SK-N-SH (cell line): ENCODE measurements at regions not wholly inside any gene's neighbourhood (a gene's known extent, or its start where the extent isn't known, plus 50 kb on each side); places are given as distances from the start of the nearest gene placed in this dataset.

Experiments used
- CTCF ChIA-PET: fragments of 300-600, 350-600 bp; formaldehyde crosslinking; extraction: SDS; loops from one replicate; lab custom pipeline; 2021; lab: Yijun Ruan, JAX
- POLR2A ChIA-PET: fragments of 350-600 bp; sonication (Branson Sonifier 250); formaldehyde crosslinking; extraction: SDS; loops from one replicate; lab custom pipeline; 2020; ENCODE audit warnings: antibody characterized with exemption, inconsistent platforms; lab: Yijun Ruan, JAX
- DNase-seq: peaks from one replicate; pipeline ENCODE4 v3.0.0; 2012
- H2AFZ ChIP-seq: fragments of 200-600 bp; sonication (generic); 2 replicates; pipeline ENCODE4 v1.8.1; 2016; ENCODE audit warnings: antibody characterized with exemption, mild to moderate bottlenecking, low read depth
- H3F3A ChIP-seq: fragments of 200-600 bp; sonication (generic); replicated peaks from 2 replicates; pipeline ENCODE3; 2016; ENCODE audit warnings: antibody characterized with exemption, mild to moderate bottlenecking; ENCODE audit not compliant: insufficient read depth
- H3K27ac ChIP-seq, 2 experiments: fragments of 200-500 bp in 1 of 2; fragments of 200-600 bp in 1 of 2; sonication (Bioruptor generic) in 1 of 2; sonication (generic), shearing (Covaris generic) in 1 of 2; 2 replicates each; pipeline versions ENCODE4 v1.5.1 to v1.6.1; 2014 to 2016; ENCODE audit warnings: low read depth in 2 of 2, inconsistent platforms in 1 of 2, low read length in 1 of 2, mild to moderate bottlenecking in 1 of 2, mixed read lengths in 1 of 2
- H3K27me3 ChIP-seq: fragments of 200-600 bp; sonication (generic), shearing (Covaris generic); 2 replicates; pipeline ENCODE4 v1.6.1; 2016; ENCODE audit warnings: mixed run types; ENCODE audit not compliant: insufficient read depth
- H3K36me3 ChIP-seq, 2 experiments: fragments of 200-500 bp in 1 of 2; fragments of 200-600 bp in 1 of 2; sonication (Bioruptor generic) in 1 of 2; sonication (generic) in 1 of 2; replicated peaks in 1 of 2; 2 replicates each; pipeline versions ENCODE3 to v1.5.1; 2014 to 2016; ENCODE audit warnings: low read length in 1 of 2, mild to moderate bottlenecking in 1 of 2; ENCODE audit not compliant: insufficient read depth in 2 of 2, control insufficient read depth in 1 of 2
- H3K4me1 ChIP-seq, 2 experiments: fragments of 200-500 bp in 1 of 2; fragments of 200-600 bp in 1 of 2; sonication (Bioruptor generic) in 1 of 2; sonication (generic), shearing (Covaris generic) in 1 of 2; 2 replicates each; pipeline versions ENCODE4 v1.5.1 to v1.6.1; 2014 to 2016; ENCODE audit warnings: low read depth in 1 of 2, low read length in 1 of 2, mixed run types in 1 of 2; ENCODE audit not compliant: insufficient read depth in 2 of 2, control insufficient read depth in 1 of 2
- H3K4me2 ChIP-seq: fragments of 200-600 bp; sonication (generic), shearing (Covaris generic); 2 replicates; pipeline ENCODE4 v1.6.1; 2017; ENCODE audit warnings: mixed run types
- H3K4me3 ChIP-seq, 2 experiments: fragments of 200-500 bp in 1 of 2; fragments of 200-600 bp in 1 of 2; sonication (Bioruptor generic) in 1 of 2; sonication (generic), shearing (Covaris generic) in 1 of 2; 2 replicates each; pipeline versions ENCODE4 v1.5.1 to v1.8.1; 2014 to 2016; ENCODE audit warnings: low read depth in 2 of 2, inconsistent platforms in 1 of 2, low read length in 1 of 2, mild to moderate bottlenecking in 1 of 2, mixed read lengths in 1 of 2, moderate library complexity in 1 of 2
- H3K79me2 ChIP-seq: fragments of 200-600 bp; sonication (generic); 2 replicates; pipeline ENCODE4 v1.8.1; 2017; ENCODE audit warnings: mild to moderate bottlenecking; ENCODE audit not compliant: insufficient read depth
- H3K9ac ChIP-seq: fragments of 200-600 bp; sonication (generic); 2 replicates; pipeline ENCODE4 v1.6.1; 2017; ENCODE audit warnings: mixed run types
- H3K9me2 ChIP-seq: fragments of 200-600 bp; sonication (generic); 2 replicates; pipeline ENCODE4 v1.6.1; 2017; ENCODE audit warnings: mixed run types
- H3K9me3 ChIP-seq: fragments of 200-600 bp; sonication (generic); 2 replicates; pipeline ENCODE4 v1.6.1; 2017; ENCODE audit warnings: mixed run types, mild to moderate bottlenecking, moderate library complexity
- H4K20me1 ChIP-seq: fragments of 200-600 bp; sonication (generic); 2 replicates; pipeline ENCODE4 v1.6.1; 2017; ENCODE audit warnings: mild to moderate bottlenecking, mixed run types; ENCODE audit not compliant: insufficient read depth
- ELF1 ChIP-seq: IDR thresholded peaks from 2 replicates; pipeline ENCODE4 v1.4.0; 2012
- EZH2phosphoT487 ChIP-seq: fragments of 200-600 bp; sonication (generic); IDR thresholded peaks from 2 replicates; pipeline ENCODE4 v1.6.1; 2017; ENCODE audit warnings: low read depth, mixed run types, mild to moderate bottlenecking, antibody characterized with exemption, moderate library complexity, borderline replicate concordance
- FOSL2 ChIP-seq: IDR thresholded peaks from 2 replicates; pipeline ENCODE4 v1.4.0; 2012; ENCODE audit warnings: low read depth, mild to moderate bottlenecking, moderate library complexity, borderline replicate concordance
- FOXM1 ChIP-seq: IDR thresholded peaks from 2 replicates; pipeline ENCODE4 v1.4.0; 2012; ENCODE audit warnings: low read depth, mild to moderate bottlenecking
- GABPA ChIP-seq: IDR thresholded peaks from 2 replicates; pipeline ENCODE4 v1.4.0; 2012; ENCODE audit warnings: low read depth, mild to moderate bottlenecking
- GATA2 ChIP-seq: sonication (generic); formaldehyde crosslinking; IDR thresholded peaks from 2 replicates; pipeline ENCODE4 v1.5.0; 2020; ENCODE audit warnings: mild to moderate bottlenecking, missing genetic modification reagents
- IRF3 ChIP-seq: fragments of 150-350 bp; IDR thresholded peaks from 2 replicates; pipeline ENCODE4 v1.6.1; 2016; ENCODE audit warnings: mild to moderate bottlenecking, low read depth, low read length
- JUND ChIP-seq: IDR thresholded peaks from 2 replicates; pipeline ENCODE4 v1.4.0; 2012
- MAX ChIP-seq: IDR thresholded peaks from 2 replicates; pipeline ENCODE4 v1.4.0; 2012; ENCODE audit warnings: low read depth
- MEF2A ChIP-seq: IDR thresholded peaks from 2 replicates; pipeline ENCODE4 v1.4.0; 2012; ENCODE audit warnings: low read depth, borderline replicate concordance
- NFIC ChIP-seq: IDR thresholded peaks from 2 replicates; pipeline ENCODE4 v1.4.0; 2012; ENCODE audit warnings: borderline replicate concordance
- NRF1 ChIP-seq: IDR thresholded peaks from 2 replicates; pipeline ENCODE4 v1.6.1; 2012; ENCODE audit warnings: low read depth, mild to moderate bottlenecking, low read length
- PBX3 ChIP-seq: IDR thresholded peaks from 2 replicates; pipeline ENCODE4; 2012
- POLR2AphosphoS5 ChIP-seq: IDR thresholded peaks from 2 replicates; pipeline ENCODE4 v1.6.1; 2012; ENCODE audit warnings: low read depth, low read length
- RAD21 ChIP-seq: IDR thresholded peaks from 2 replicates; pipeline ENCODE4 v1.6.1; 2012; ENCODE audit warnings: mild to moderate bottlenecking, low read length
- RXRA ChIP-seq: IDR thresholded peaks from 2 replicates; pipeline ENCODE4 v1.4.0; 2012; ENCODE audit warnings: low read depth, mild to moderate bottlenecking, borderline replicate concordance
- SIN3A ChIP-seq: IDR thresholded peaks from 2 replicates; pipeline ENCODE4 v1.6.1; 2012; ENCODE audit warnings: low read depth, mild to moderate bottlenecking, low read length, moderate library complexity, borderline replicate concordance
- TAF1 ChIP-seq: IDR thresholded peaks from 2 replicates; pipeline ENCODE4 v1.6.1; 2012; ENCODE audit warnings: low read depth, mild to moderate bottlenecking, low read length, moderate library complexity, borderline replicate concordance
- YY1 ChIP-seq: IDR thresholded peaks from 2 replicates; pipeline ENCODE4 v1.4.0; 2012; ENCODE audit warnings: low read depth, mild to moderate bottlenecking
- WGBS: methylation state at CpG from one replicate; pipeline ENCODE4 v1.1.6; 2017; ENCODE audit warnings: low lambda C conversion rate; 5-methylcytosine and 5-hydroxymethylcytosine counted together
- TF ChIP-seq, protein P1 (sequence below): IDR thresholded peaks from 2 replicates; pipeline ENCODE4 v1.6.1; 2012; ENCODE audit warnings: mild to moderate bottlenecking, low read depth, low read length, moderate library complexity
- TF ChIP-seq, protein P2 (sequence below): IDR thresholded peaks from 2 replicates; pipeline ENCODE4 v1.4.0; 2012; ENCODE audit warnings: low read depth, borderline replicate concordance

- CTCF ChIA-PET = no interaction called here
- TF ChIP-seq GABPA = no peak
- no peak for TF ChIP-seq MEF2A
- TF ChIP-seq NFIC = no peak
- no peak for TF ChIP-seq SIN3A
- no peak for TF ChIP-seq RXRA
- TF ChIP-seq FOSL2 = no peak
- TF ChIP-seq PBX3 = no peak
- TF ChIP-seq FOXM1 = no peak
- TF ChIP-seq NRF1 = no peak
- no peaks in the 10 kb centered on the region for H3K36me3 ChIP-seq
- H3F3A ChIP-seq = no peaks in the 10 kb centered on the region
- no peak overlapping the region for H2AFZ ChIP-seq
- no peak overlapping the region for H3K9ac ChIP-seq
- H3K4me1 ChIP-seq = no peaks in the 10 kb centered on the region
- POLR2A ChIA-PET = no interaction called here
- H3K79me2 ChIP-seq = no peaks in the 10 kb centered on the region
- H3K27me3 ChIP-seq = no peaks in the 10 kb centered on the region
- H4K20me1 ChIP-seq = no peaks in the 10 kb centered on the region
- H3K27ac ChIP-seq = no peak overlapping the region
- 69% methylated on average over 2 of the region's 2 CpGs for WGBS
- DNase-seq = no peak
- H3K4me3 ChIP-seq = no peak overlapping the region
- no peaks in the 10 kb centered on the region for H3K9me3 ChIP-seq
- no peak overlapping the region for H3K4me2 ChIP-seq
- H3K9me2 ChIP-seq = no peaks in the 10 kb centered on the region
Measured at GRCh38 chr5:163677092-163677491, 171.7 kb downstream of the MAT2B start.

- Histone ChIP-seq H3K4me2 (no peak overlapping the region), H4K20me1 (no peaks in the 10 kb centered on the region), H3K36me3 (no peaks in the 10 kb centered on the region), H3K79me2 (no peaks in the 10 kb centered on the region), H3K9me2 (no peaks in the 10 kb centered on the region), H3K27me3 (no peaks in the 10 kb centered on the region), H2AFZ (no peak overlapping the region), H3K4me1 (no peaks in the 10 kb centered on the region), H3F3A (no peaks in the 10 kb centered on the region), H3K4me3 (no peak overlapping the region), H3K9ac (no peak overlapping the region), H3K27ac (no peak overlapping the region), H3K9me3 (no peaks in the 10 kb centered on the region)
- no peak for DNase-seq
- whole genome bisulfite sequencing = 18% methylated on average over 1 of the region's 1 CpG
- POLR2A ChIA-PET = no interaction called here
- CTCF ChIA-PET = interaction anchor here (2.4 kb wide), 1 partner anchor 14 kb away, joined by 9 read pairs; no protein-coding TSS in a partner anchor
- TF ChIP-seq, protein P1, sequence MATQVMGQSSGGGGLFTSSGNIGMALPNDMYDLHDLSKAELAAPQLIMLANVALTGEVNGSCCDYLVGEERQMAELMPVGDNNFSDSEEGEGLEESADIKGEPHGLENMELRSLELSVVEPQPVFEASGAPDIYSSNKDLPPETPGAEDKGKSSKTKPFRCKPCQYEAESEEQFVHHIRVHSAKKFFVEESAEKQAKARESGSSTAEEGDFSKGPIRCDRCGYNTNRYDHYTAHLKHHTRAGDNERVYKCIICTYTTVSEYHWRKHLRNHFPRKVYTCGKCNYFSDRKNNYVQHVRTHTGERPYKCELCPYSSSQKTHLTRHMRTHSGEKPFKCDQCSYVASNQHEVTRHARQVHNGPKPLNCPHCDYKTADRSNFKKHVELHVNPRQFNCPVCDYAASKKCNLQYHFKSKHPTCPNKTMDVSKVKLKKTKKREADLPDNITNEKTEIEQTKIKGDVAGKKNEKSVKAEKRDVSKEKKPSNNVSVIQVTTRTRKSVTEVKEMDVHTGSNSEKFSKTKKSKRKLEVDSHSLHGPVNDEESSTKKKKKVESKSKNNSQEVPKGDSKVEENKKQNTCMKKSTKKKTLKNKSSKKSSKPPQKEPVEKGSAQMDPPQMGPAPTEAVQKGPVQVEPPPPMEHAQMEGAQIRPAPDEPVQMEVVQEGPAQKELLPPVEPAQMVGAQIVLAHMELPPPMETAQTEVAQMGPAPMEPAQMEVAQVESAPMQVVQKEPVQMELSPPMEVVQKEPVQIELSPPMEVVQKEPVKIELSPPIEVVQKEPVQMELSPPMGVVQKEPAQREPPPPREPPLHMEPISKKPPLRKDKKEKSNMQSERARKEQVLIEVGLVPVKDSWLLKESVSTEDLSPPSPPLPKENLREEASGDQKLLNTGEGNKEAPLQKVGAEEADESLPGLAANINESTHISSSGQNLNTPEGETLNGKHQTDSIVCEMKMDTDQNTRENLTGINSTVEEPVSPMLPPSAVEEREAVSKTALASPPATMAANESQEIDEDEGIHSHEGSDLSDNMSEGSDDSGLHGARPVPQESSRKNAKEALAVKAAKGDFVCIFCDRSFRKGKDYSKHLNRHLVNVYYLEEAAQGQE = no peak
- TF ChIP-seq EZH2phosphoT487 = no peak
- TF ChIP-seq FOSL2 = no peak
- no peak for TF ChIP-seq MEF2A
- no peak for TF ChIP-seq GABPA
- no peak for TF ChIP-seq IRF3
- TF ChIP-seq, protein P2, sequence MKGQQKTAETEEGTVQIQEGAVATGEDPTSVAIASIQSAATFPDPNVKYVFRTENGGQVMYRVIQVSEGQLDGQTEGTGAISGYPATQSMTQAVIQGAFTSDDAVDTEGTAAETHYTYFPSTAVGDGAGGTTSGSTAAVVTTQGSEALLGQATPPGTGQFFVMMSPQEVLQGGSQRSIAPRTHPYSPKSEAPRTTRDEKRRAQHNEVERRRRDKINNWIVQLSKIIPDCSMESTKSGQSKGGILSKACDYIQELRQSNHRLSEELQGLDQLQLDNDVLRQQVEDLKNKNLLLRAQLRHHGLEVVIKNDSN = no peak
- TF ChIP-seq GATA2 = no peak
- no peak for TF ChIP-seq JUND
- TF ChIP-seq YY1 = no peak
- TF ChIP-seq ELF1 = no peak
- TF ChIP-seq RAD21 = no peak
- no peak for TF ChIP-seq SIN3A
- TF ChIP-seq POLR2AphosphoS5 = no peak
- TF ChIP-seq MAX = no peak
- TF ChIP-seq PBX3 = no peak
- TF ChIP-seq TAF1 = no peak
Measured at GRCh38 chr5:163682234-163682633, 176.8 kb downstream of the MAT2B start.
